ENCODE measurements at regions not wholly inside any gene's neighbourhood (a gene's known extent, or its start where the extent isn't known, plus 50 kb on each side); places are given as distances from the start of the nearest gene placed in this dataset.

DNA sequence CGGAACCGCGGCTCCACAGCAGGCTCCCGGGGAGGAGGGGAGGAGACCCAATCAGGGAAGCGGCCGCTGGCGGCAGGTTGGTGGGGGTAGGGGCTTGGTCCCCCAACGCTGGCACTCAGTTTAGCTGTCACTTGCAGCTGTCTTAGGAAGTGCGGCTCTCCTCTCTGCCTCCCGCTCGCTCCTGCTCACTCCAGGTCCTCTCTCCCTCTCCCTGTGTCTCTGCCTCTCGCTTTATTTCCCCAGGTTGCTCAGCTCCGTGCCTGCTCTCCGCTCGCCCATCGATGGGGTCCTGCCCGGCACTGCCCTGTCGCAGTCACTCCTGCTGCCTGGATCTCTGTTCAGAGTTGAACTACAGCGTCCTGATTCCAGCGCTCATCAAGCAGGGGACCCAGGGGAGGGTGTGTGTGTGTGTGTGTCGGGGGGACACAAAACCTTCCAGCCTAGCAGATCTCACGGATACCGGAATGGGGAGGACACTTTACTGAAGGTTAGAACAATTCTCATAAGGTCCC lies 145.6 kb downstream of the ENGASE start:
- H3K36me3 ChIP-seq (replicated peaks in 1 of 2; ENCODE audit: control insufficient read depth in 1 of 2, insufficient read depth in 2 of 2, low read length in 2 of 2), result no peaks in the 10 kb centered on the region
- no peaks in the 10 kb centered on the region for H3K4me1 ChIP-seq (ENCODE audit: insufficient read depth, low read length)
- no peak overlapping the region for H3K4me3 ChIP-seq (replicated peaks in 1 of 3; ENCODE audit: insufficient read depth in 1 of 3, low read depth in 2 of 3, low read length in 3 of 3)
- no peaks in the 10 kb centered on the region for H3K79me2 ChIP-seq (ENCODE audit: insufficient read depth, low read length)
- CTCF ChIA-PET (ENCODE audit: low intra/inter-chr PET ratio, low total read pairs), result no interaction called here
- peaks cover 52 to 92% of the 10 kb centered on the region in 2 experiments for H3K27me3 ChIP-seq (ENCODE audit: control insufficient read depth in 1 of 2, insufficient read depth in 2 of 2, low read length in 2 of 2)
- no peak overlapping the region for H2AFZ ChIP-seq (ENCODE audit: low read length)
- intact Hi-C loops (cut with micrococcal nuclease; ENCODE audit: unreplicated experiment), result no loop called here
- H3K9me3 ChIP-seq (ENCODE audit: low read length), result no peaks in the 10 kb centered on the region
- in situ Hi-C loops (cut with HindIII; ENCODE audit: extremely low pct_ligation_motif_present, low pct_unique_long_range_greater_than_20kb), result no loop called here
- DNase-seq (ENCODE audit: low spot score) (no peak), FAIRE-seq (no peak), ATAC-seq (no peak)
- no TSS peak for BruUV-seq (replicated peaks)
- H3K4me2 ChIP-seq (ENCODE audit: low read depth, low read length), result no peak overlapping the region
- no peak overlapping the region for H3K27ac ChIP-seq (ENCODE audit: extremely low read length, insufficient read depth, low read length)
- POLR2A ChIA-PET, result no interaction called here
- TF ChIP-seq EZH2 (conservative IDR thresholded peaks at IDR 0.05; ENCODE audit: low read depth, low read length) (peak; percentile 94), ZFX (CRISPR knock-in tag; IDR thresholded peaks at IDR 0.05; ENCODE audit: low read depth) (no peak), FOXK2 (IDR thresholded peaks at IDR 0.05) (no peak)
- H4K20me1 ChIP-seq (ENCODE audit: insufficient read depth, low read length), result peaks cover 9% of the 10 kb centered on the region; the same call in 1 of the 2 replicates
- H3K9ac ChIP-seq (ENCODE audit: insufficient read depth, low read depth, low read length), result no peak overlapping the region
- WGBS (ENCODE audit: low lambda C conversion rate), result 7% methylated on average over 18 of the region's 23 CpGs

DNA sequence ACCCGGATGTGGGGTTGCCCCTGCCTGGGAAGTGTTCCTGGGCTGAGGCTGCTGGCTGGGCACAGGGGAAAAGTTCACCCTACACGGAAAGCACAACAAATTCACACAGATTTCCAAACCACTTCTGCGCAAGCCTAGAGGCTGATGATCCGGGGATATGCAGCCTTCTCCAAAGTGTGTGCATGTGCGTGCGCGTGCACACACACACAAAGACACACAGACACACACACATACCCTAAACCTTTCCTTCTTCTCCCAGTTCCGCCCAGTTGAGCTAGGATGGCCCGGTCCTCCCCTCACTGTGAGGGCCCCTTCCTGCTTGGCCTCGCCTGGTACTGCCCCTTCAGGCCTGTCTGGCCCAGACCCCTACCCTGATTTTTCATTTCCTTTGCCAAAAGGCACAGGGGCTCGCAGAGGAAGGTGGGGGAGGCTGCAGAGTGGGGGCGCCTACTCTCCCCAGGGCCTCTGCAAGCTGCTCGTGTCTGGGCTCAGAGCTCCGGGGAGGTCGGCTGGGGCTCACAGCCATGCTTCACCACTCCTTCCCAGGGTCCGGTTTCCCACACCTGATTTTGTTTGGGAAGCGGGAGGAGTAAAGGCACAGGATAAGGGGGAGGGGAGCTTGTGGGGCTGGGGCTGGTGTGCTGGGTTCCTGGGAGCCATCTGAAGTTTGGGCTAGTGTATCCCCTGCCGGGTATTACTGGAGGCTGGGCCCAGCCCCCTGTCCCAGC lies 144.7 kb downstream of the ENGASE start:
- H3K4me3 ChIP-seq (replicated peaks in 1 of 3; ENCODE audit: insufficient read depth in 1 of 3, low read depth in 2 of 3, low read length in 3 of 3), result no peak overlapping the region
- intact Hi-C loops (cut with micrococcal nuclease; ENCODE audit: unreplicated experiment), result no loop called here
- POLR2A ChIA-PET, result no interaction called here
- FAIRE-seq, result no peak
- no peak overlapping the region for H2AFZ ChIP-seq (ENCODE audit: low read length)
- no peak for ATAC-seq
- H3K9ac ChIP-seq (ENCODE audit: insufficient read depth, low read depth, low read length), result no peak overlapping the region
- CTCF ChIA-PET (ENCODE audit: low intra/inter-chr PET ratio, low total read pairs), result no interaction called here
- in situ Hi-C loops (cut with HindIII; ENCODE audit: extremely low pct_ligation_motif_present, low pct_unique_long_range_greater_than_20kb), result no loop called here
- no peaks in the 10 kb centered on the region for H3K79me2 ChIP-seq (ENCODE audit: insufficient read depth, low read length)
- no TSS peak for BruUV-seq (replicated peaks)
- H3K4me2 ChIP-seq (ENCODE audit: low read depth, low read length), result no peak overlapping the region
- peaks cover 56 to 94% of the 10 kb centered on the region in 2 experiments for H3K27me3 ChIP-seq (ENCODE audit: control insufficient read depth in 1 of 2, insufficient read depth in 2 of 2, low read length in 2 of 2)
- no peaks in the 10 kb centered on the region for H3K36me3 ChIP-seq (replicated peaks in 1 of 2; ENCODE audit: control insufficient read depth in 1 of 2, insufficient read depth in 2 of 2, low read length in 2 of 2)
- H4K20me1 ChIP-seq (ENCODE audit: insufficient read depth, low read length), result peaks cover 9% of the 10 kb centered on the region; the same call in 1 of the 2 replicates
- H3K27ac ChIP-seq (ENCODE audit: extremely low read length, insufficient read depth, low read length), result no peak overlapping the region
- no peaks in the 10 kb centered on the region for H3K9me3 ChIP-seq (ENCODE audit: low read length)
- no peaks in the 10 kb centered on the region for H3K4me1 ChIP-seq (ENCODE audit: insufficient read depth, low read length)
- 10% methylated on average over 15 of the region's 18 CpGs for WGBS (ENCODE audit: low lambda C conversion rate)
- DNase-seq (ENCODE audit: low spot score), result no peak
- TF ChIP-seq ZNF713 (CRISPR knock-in tag; IDR thresholded peaks at IDR 0.05) (no peak), SIX1 (CRISPR knock-in tag; IDR thresholded peaks at IDR 0.05; ENCODE audit: borderline replicate concordance) (no peak), ZNF232 (CRISPR knock-in tag; IDR thresholded peaks at IDR 0.05; ENCODE audit: borderline replicate concordance) (no peak), ZNF296 (CRISPR knock-in tag; conservative IDR thresholded peaks at IDR 0.05) (no peak), MXD4 (CRISPR knock-in tag; IDR thresholded peaks at IDR 0.05) (no peak), RAD21 (CRISPR knock-in tag; IDR thresholded peaks at IDR 0.05) (no peak), ARNTL (CRISPR knock-in tag; IDR thresholded peaks at IDR 0.05) (no peak), JUNB (CRISPR knock-in tag; IDR thresholded peaks at IDR 0.05; ENCODE audit: borderline replicate concordance) (no peak)
- TF ChIP-seq, protein P1, sequence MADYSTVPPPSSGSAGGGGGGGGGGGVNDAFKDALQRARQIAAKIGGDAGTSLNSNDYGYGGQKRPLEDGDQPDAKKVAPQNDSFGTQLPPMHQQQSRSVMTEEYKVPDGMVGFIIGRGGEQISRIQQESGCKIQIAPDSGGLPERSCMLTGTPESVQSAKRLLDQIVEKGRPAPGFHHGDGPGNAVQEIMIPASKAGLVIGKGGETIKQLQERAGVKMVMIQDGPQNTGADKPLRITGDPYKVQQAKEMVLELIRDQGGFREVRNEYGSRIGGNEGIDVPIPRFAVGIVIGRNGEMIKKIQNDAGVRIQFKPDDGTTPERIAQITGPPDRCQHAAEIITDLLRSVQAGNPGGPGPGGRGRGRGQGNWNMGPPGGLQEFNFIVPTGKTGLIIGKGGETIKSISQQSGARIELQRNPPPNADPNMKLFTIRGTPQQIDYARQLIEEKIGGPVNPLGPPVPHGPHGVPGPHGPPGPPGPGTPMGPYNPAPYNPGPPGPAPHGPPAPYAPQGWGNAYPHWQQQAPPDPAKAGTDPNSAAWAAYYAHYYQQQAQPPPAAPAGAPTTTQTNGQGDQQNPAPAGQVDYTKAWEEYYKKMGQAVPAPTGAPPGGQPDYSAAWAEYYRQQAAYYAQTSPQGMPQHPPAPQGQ (CRISPR knock-in tag; IDR thresholded peaks at IDR 0.05; ENCODE audit: borderline replicate concordance), result no peak
- TF ChIP-seq, protein P2, sequence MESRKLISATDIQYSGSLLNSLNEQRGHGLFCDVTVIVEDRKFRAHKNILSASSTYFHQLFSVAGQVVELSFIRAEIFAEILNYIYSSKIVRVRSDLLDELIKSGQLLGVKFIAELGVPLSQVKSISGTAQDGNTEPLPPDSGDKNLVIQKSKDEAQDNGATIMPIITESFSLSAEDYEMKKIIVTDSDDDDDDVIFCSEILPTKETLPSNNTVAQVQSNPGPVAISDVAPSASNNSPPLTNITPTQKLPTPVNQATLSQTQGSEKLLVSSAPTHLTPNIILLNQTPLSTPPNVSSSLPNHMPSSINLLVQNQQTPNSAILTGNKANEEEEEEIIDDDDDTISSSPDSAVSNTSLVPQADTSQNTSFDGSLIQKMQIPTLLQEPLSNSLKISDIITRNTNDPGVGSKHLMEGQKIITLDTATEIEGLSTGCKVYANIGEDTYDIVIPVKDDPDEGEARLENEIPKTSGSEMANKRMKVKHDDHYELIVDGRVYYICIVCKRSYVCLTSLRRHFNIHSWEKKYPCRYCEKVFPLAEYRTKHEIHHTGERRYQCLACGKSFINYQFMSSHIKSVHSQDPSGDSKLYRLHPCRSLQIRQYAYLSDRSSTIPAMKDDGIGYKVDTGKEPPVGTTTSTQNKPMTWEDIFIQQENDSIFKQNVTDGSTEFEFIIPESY (CRISPR knock-in tag; IDR thresholded peaks at IDR 0.05), result no peak

All from HepG2 (cell line).